K562 (cell line): ENCODE measurements at regions not wholly inside any gene's neighbourhood (a gene's known extent, or its start where the extent isn't known, plus 50 kb on each side); places are given as distances from the start of the nearest gene placed in this dataset.

ENCODE experiments used
- ATF1 ChIP-seq, 2 experiments: fragments of 450-650 bp in 1 of 2; IDR thresholded peaks; 2 replicates each; pipeline ENCODE4 v1.6.1; 2016; ENCODE audit warnings: missing compliant biosample characterization in 1 of 2, missing genetic modification characterization in 1 of 2
- CTCF ChIP-seq, 3 experiments: IDR thresholded peaks in 2 of 3; conservative IDR thresholded peaks in 1 of 3; 2 replicates each; pipeline ENCODE4 v1.5.1; 2011 to 2012; ENCODE audit warnings: low read length in 3 of 3, mild to moderate bottlenecking in 3 of 3, control low read depth in 2 of 3, improper control_type of control experiment in 1 of 3, inconsistent platforms in 1 of 3, low read depth in 1 of 3, mixed read lengths in 1 of 3, moderate library complexity in 1 of 3; ENCODE audit not compliant: insufficient read depth in 2 of 3
- REST ChIP-seq, 2 experiments: fragments of 450-650 bp; formaldehyde crosslinking in 1 of 2; IDR thresholded peaks; 2 replicates each; pipeline versions ENCODE4 v1.4.0 to v1.6.1; 2014 to 2020; ENCODE audit warnings: mild to moderate bottlenecking in 2 of 2, borderline replicate concordance in 1 of 2, low read depth in 1 of 2

- TF ChIP-seq CTCF (IDR thresholded peaks at IDR 0.05 in 2 of 3, conservative IDR thresholded peaks at IDR 0.05 in 1 of 3; ENCODE audit: insufficient read depth in 2 of 3, low read depth in 1 of 3, low read length in 3 of 3) = no peak
- TF ChIP-seq ATF1 (CRISPR knock-in tag; IDR thresholded peaks at IDR 0.05) = no peak
- no peak for TF ChIP-seq ATF1 (tag; IDR thresholded peaks at IDR 0.05)
- no peak for TF ChIP-seq REST (IDR thresholded peaks at IDR 0.05; ENCODE audit: borderline replicate concordance)
- TF ChIP-seq REST (CRISPR knock-in tag; IDR thresholded peaks at IDR 0.05; ENCODE audit: low read depth) = no peak
These were observed 55.9 kb upstream of the CTBP2 start for GRCh38 chr10:125216309-125216708.
